ENCODE measurements at regions not wholly inside any gene's neighbourhood (a gene's known extent, or its start where the extent isn't known, plus 50 kb on each side); places are given as distances from the start of the nearest gene placed in this dataset.

DNA sequence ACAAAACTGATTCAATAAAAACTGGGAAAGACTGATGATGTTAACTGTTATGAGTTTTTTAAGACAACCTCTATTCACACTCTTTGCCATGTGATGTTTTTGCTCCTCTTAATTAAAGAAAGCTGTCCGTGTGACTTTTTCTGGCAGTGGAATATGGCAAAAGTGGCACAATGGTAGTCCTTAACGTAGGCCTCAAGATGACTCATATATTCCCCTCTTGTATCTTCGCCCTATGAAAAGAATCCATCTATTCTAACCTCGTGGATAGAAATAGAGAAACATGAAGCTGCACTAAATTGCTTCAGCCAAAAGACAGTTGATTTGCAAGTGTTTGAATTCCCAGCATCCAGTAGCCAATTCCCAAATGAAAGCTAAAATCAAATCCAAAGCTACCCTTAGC is 603.8 kb upstream of the PCDH7 start:
- TF ChIP-seq, protein P1, sequence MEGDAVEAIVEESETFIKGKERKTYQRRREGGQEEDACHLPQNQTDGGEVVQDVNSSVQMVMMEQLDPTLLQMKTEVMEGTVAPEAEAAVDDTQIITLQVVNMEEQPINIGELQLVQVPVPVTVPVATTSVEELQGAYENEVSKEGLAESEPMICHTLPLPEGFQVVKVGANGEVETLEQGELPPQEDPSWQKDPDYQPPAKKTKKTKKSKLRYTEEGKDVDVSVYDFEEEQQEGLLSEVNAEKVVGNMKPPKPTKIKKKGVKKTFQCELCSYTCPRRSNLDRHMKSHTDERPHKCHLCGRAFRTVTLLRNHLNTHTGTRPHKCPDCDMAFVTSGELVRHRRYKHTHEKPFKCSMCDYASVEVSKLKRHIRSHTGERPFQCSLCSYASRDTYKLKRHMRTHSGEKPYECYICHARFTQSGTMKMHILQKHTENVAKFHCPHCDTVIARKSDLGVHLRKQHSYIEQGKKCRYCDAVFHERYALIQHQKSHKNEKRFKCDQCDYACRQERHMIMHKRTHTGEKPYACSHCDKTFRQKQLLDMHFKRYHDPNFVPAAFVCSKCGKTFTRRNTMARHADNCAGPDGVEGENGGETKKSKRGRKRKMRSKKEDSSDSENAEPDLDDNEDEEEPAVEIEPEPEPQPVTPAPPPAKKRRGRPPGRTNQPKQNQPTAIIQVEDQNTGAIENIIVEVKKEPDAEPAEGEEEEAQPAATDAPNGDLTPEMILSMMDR (IDR thresholded peaks at IDR 0.05) = no peak
- TF ChIP-seq POLR2A (IDR thresholded peaks at IDR 0.05) = no peak

Measured in adrenal gland (tissue), 5 donors.